ENCODE measurements at regions not wholly inside any gene's neighbourhood (a gene's known extent, or its start where the extent isn't known, plus 50 kb on each side); places are given as distances from the start of the nearest gene placed in this dataset.
"Not testable (repeated sequence)": the region's sequence is repeated elsewhere in the genome, so short reads cannot be mapped to it uniquely, and the experiment has no call there.

DNA sequence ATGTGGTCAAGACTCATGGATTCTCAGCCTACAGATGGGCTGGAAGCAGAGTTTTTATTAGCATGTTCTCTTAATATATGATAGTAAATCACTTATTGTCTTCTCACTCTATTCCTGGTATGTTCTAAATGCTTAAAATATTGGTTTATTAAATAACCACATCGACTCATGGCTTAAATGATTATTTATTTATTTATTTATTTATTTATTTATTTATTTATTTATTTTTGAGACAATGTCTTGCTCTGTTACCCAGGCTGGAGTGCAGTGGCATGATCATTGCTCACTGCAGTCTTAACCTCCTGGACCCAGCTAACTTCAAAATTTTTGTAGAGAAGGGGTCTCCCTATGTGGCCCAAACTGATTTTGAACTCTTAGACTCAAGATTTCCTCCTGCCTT is 457.2 kb upstream of the TNC start:
- no peaks in the 10 kb centered on the region for H4K20me1 ChIP-seq (ENCODE audit: insufficient read depth)
- in situ Hi-C loops (cut with MboI), result no loop called here
- H3K36me3 ChIP-seq (ENCODE audit: low read depth), result no peaks in the 10 kb centered on the region
- no peak for TF ChIP-seq EZH2 (IDR thresholded peaks at IDR 0.05; ENCODE audit: insufficient read depth, poor library complexity, severe bottlenecking)
- no peak for TF ChIP-seq EZH2phosphoT487 (IDR thresholded peaks at IDR 0.05; ENCODE audit: insufficient read depth, low read depth)
- no peaks in the 10 kb centered on the region for H3K79me2 ChIP-seq (ENCODE audit: insufficient read depth)
- H3K4me2 ChIP-seq (ENCODE audit: unreplicated experiment), result no peak overlapping the region
- H3K4me1 ChIP-seq (ENCODE audit: insufficient read depth), result no peaks in the 10 kb centered on the region
- H3K4me3 ChIP-seq, result no peak overlapping the region
- no peak overlapping the region for H3K27ac ChIP-seq
- no peak overlapping the region for H3K9ac ChIP-seq
- H3K27me3 ChIP-seq (replicated peaks; ENCODE audit: insufficient read depth), result no peaks in the 10 kb centered on the region
- no peaks in the 10 kb centered on the region for H3F3A ChIP-seq (ENCODE audit: insufficient read depth)
- no peak overlapping the region for H2AFZ ChIP-seq
- H3K9me3 ChIP-seq (ENCODE audit: low read depth), result no peaks in the 10 kb centered on the region
- H3K9me2 ChIP-seq (ENCODE audit: insufficient read depth), result no peaks in the 10 kb centered on the region
- no peak for DNase-seq
- WGBS, 2 experiments (ENCODE audit: low coverage in 1 of 2, low lambda C conversion rate in 2 of 2, missing lambda C conversion rate in 2 of 2), result 32 to 50% methylated on average over 1 of the region's 1 CpG

DNA sequence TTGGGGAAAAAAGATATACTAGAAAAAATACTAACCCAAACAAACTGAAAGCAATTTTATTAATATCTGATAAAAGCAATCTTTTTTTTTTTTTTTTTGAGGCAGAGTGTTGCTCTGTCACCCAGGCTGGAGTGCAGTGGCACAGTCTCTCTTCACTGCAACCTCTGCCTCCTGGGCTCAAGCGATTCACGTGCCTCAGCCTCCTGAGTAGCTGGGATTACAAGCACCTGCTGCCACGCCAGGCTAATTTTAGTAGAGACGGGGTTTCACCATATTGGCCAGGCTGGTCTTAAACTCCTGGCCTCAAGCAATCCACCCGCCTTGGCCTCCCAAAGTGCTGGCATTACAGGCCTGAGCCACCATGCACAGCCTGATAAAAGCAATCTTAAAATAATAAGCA is 467.5 kb upstream of the TNC start:
- DNase-seq; H3K36me3 ChIP-seq (ENCODE audit: low read depth); H3K9me3 ChIP-seq (ENCODE audit: low read depth); H3K9me2 ChIP-seq (ENCODE audit: insufficient read depth); H3K79me2 ChIP-seq (ENCODE audit: insufficient read depth); H3K9ac ChIP-seq; H3K27me3 ChIP-seq (replicated peaks; ENCODE audit: insufficient read depth); H3K27ac ChIP-seq; H2AFZ ChIP-seq; in situ Hi-C loops (cut with MboI); H3K4me3 ChIP-seq; H4K20me1 ChIP-seq (ENCODE audit: insufficient read depth); H3K4me2 ChIP-seq (ENCODE audit: unreplicated experiment): not testable (repeated sequence)
- Histone ChIP-seq H3K4me1 (ENCODE audit: insufficient read depth) (peaks cover 11% of the 10 kb centered on the region), H3F3A (ENCODE audit: insufficient read depth) (peaks cover 15% of the 10 kb centered on the region)
- 95 to 97% methylated on average over 5 of the region's 5 CpGs for WGBS, 2 experiments (ENCODE audit: low coverage in 1 of 2, low lambda C conversion rate in 2 of 2, missing lambda C conversion rate in 2 of 2)

DNA sequence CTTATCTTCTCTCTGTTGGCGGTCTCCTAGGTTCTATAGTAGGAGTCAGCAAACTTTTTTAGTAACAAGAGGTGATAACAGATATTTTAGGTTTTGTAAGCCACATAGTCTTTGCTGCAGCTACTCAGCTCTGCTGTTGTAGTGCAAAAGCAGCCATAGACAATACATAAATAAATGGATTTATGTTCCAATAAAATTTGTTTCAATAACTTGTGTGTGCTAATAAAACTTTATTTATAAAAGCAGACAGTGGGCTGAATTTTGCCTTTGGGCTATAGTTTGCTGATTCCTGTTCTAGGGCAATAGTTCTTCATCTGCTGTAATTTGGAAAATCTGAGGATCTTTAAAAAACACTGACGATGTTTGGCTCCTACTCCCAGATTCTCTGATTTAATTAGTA is 469.4 kb upstream of the TNC start:
- H4K20me1 ChIP-seq (ENCODE audit: insufficient read depth), result no peaks in the 10 kb centered on the region
- TF ChIP-seq EZH2phosphoT487 (IDR thresholded peaks at IDR 0.05; ENCODE audit: insufficient read depth, low read depth), result no peak
- no peak for TF ChIP-seq EZH2 (IDR thresholded peaks at IDR 0.05; ENCODE audit: insufficient read depth, poor library complexity, severe bottlenecking)
- peaks cover 27% of the 10 kb centered on the region for H3K4me1 ChIP-seq (ENCODE audit: insufficient read depth)
- no peak overlapping the region for H3K4me2 ChIP-seq (ENCODE audit: unreplicated experiment)
- H3K9ac ChIP-seq, result no peak overlapping the region
- H3K27me3 ChIP-seq (replicated peaks; ENCODE audit: insufficient read depth), result no peaks in the 10 kb centered on the region
- no peak overlapping the region for H3K4me3 ChIP-seq
- no peaks in the 10 kb centered on the region for H3K9me2 ChIP-seq (ENCODE audit: insufficient read depth)
- H3K36me3 ChIP-seq (ENCODE audit: low read depth), result no peaks in the 10 kb centered on the region
- H2AFZ ChIP-seq, result no peak overlapping the region
- H3K79me2 ChIP-seq (ENCODE audit: insufficient read depth), result no peaks in the 10 kb centered on the region
- no peaks in the 10 kb centered on the region for H3K9me3 ChIP-seq (ENCODE audit: low read depth)
- DNase-seq, result no peak
- in situ Hi-C loops (cut with MboI), result no loop called here
- no peak overlapping the region for H3K27ac ChIP-seq
- H3F3A ChIP-seq (ENCODE audit: insufficient read depth), result peaks cover 31% of the 10 kb centered on the region
- 98% methylated on average over 2 of the region's 2 CpGs for WGBS, 2 experiments (ENCODE audit: low coverage in 1 of 2, low lambda C conversion rate in 2 of 2, missing lambda C conversion rate in 2 of 2)

DNA sequence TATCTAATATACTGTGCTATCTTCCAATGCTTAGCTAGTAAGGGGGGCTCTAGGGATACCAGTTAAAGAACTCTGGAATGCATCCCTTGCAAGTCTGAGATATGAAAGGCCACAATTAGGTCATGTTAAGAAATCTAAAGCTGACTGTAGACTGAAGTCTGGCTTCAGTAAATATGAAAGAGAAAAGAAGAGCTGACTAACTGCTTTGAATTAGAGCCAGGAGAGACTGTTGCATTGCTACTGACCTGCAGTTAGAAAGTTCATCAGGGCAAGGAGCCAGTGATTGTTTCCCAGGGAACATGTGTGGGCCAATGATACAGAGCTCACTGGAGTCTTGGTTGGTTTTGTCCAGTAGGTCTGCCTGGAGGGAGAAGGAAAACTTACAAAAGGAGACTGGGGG is 472.1 kb upstream of the TNC start:
- H3F3A ChIP-seq (ENCODE audit: insufficient read depth), result peaks cover 54% of the 10 kb centered on the region
- peak overlapping the region; percentile 67 for H3K4me2 ChIP-seq (ENCODE audit: unreplicated experiment)
- no peaks in the 10 kb centered on the region for H3K36me3 ChIP-seq (ENCODE audit: low read depth)
- DNase-seq, result peak; percentile 96
- no peaks in the 10 kb centered on the region for H3K79me2 ChIP-seq (ENCODE audit: insufficient read depth)
- peaks cover 54% of the 10 kb centered on the region for H3K4me1 ChIP-seq (ENCODE audit: insufficient read depth)
- H3K9me2 ChIP-seq (ENCODE audit: insufficient read depth), result no peaks in the 10 kb centered on the region
- H2AFZ ChIP-seq, result no peak overlapping the region; the same call in 1 of the 2 replicates
- H3K9me3 ChIP-seq (ENCODE audit: low read depth), result no peaks in the 10 kb centered on the region
- peak overlapping the region; percentile 71 for H3K9ac ChIP-seq
- no peaks in the 10 kb centered on the region for H3K27me3 ChIP-seq (replicated peaks; ENCODE audit: insufficient read depth)
- H4K20me1 ChIP-seq (ENCODE audit: insufficient read depth), result no peaks in the 10 kb centered on the region
- peak overlapping the region; percentile 96 for H3K27ac ChIP-seq
- TF ChIP-seq EZH2 (IDR thresholded peaks at IDR 0.05; ENCODE audit: insufficient read depth, poor library complexity, severe bottlenecking) (no peak), EZH2phosphoT487 (IDR thresholded peaks at IDR 0.05; ENCODE audit: insufficient read depth, low read depth) (no peak)
- in situ Hi-C loops (cut with MboI), result loop anchor here (10.0 kb wide), 1 partner anchor 565 kb away; the partner anchor contains the start of gene PAPPA
- H3K4me3 ChIP-seq, result no peak overlapping the region

DNA sequence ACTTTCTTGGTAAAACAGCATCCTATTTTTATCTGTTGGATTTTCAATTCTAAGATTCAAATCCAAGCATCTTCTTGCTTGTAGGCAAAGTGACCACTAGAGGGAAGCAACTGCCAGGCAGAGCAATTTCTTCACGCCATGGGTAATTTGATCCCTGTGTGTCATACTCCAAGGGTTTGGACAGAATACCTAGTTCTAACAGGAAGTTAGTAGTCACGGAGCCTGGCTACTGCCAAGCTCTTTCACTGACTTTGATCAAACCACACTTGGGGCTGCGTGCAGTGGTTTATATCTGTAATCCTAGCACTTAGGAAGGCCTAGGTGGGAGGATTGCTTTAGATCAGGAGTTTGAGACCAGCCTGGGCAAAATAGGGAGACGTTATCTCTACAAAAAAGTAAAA is 473.6 kb upstream of the TNC start:
- DNase-seq, result peak; percentile 99
- Histone ChIP-seq H3K4me1 (ENCODE audit: insufficient read depth) (peaks cover 68% of the 10 kb centered on the region), H3K4me2 (ENCODE audit: unreplicated experiment) (peak overlapping the region; percentile 67), H3K9ac (peak overlapping the region; percentile 72), H3K4me3 (peak overlapping the region; percentile 26; the same call in 1 of the 2 replicates), H3K79me2 (ENCODE audit: insufficient read depth) (no peaks in the 10 kb centered on the region), H3K27me3 (replicated peaks; ENCODE audit: insufficient read depth) (no peaks in the 10 kb centered on the region), H4K20me1 (ENCODE audit: insufficient read depth) (no peaks in the 10 kb centered on the region), H3K27ac (peak overlapping the region; percentile 96), H3K36me3 (ENCODE audit: low read depth) (no peaks in the 10 kb centered on the region), H2AFZ (no peak overlapping the region), H3K9me2 (ENCODE audit: insufficient read depth) (no peaks in the 10 kb centered on the region), H3F3A (ENCODE audit: insufficient read depth) (peaks cover 70% of the 10 kb centered on the region), H3K9me3 (ENCODE audit: low read depth) (no peaks in the 10 kb centered on the region)
- no peak for TF ChIP-seq EZH2 (IDR thresholded peaks at IDR 0.05; ENCODE audit: insufficient read depth, poor library complexity, severe bottlenecking)
- TF ChIP-seq EZH2phosphoT487 (IDR thresholded peaks at IDR 0.05; ENCODE audit: insufficient read depth, low read depth), result no peak
- WGBS, 2 experiments (ENCODE audit: low coverage in 1 of 2, low lambda C conversion rate in 2 of 2, missing lambda C conversion rate in 2 of 2), result 0 to 1% methylated on average over 4 of the region's 4 CpGs
- in situ Hi-C loops (cut with MboI), result loop anchor here (10.0 kb wide), 1 partner anchor 563 kb away; the partner anchor contains the start of gene PAPPA
